Right lobe of liver (tissue), 4 donors: ENCODE measurements at regions not wholly inside any gene's neighbourhood (a gene's known extent, or its start where the extent isn't known, plus 50 kb on each side); places are given as distances from the start of the nearest gene placed in this dataset.

ENCODE experiments used
- POLR2A ChIP-seq: fragments of 450-650 bp; IDR thresholded peaks from one replicate; pipeline ENCODE4 v1.6.1; 2017; ENCODE audit warnings: antibody characterized with exemption, mild to moderate bottlenecking
- TF ChIP-seq, protein P1 (sequence below), 4 donors: fragments of 200-600 bp in 3 of 4; fragments of 450-650 bp in 1 of 4; IDR thresholded peaks; one replicate each; pipeline versions ENCODE4 v1.5.1 to v1.8.0; 2016 to 2022; ENCODE audit warnings: antibody characterized with exemption in 4 of 4, mild to moderate bottlenecking in 2 of 4
- donor health status: DM: no; HTN: no; CAD: no.
- donor health status: DM: no; HTN: no; CAD: no.
- donor health status: DM: no; HTN: yes; CAD: no.

DNA sequence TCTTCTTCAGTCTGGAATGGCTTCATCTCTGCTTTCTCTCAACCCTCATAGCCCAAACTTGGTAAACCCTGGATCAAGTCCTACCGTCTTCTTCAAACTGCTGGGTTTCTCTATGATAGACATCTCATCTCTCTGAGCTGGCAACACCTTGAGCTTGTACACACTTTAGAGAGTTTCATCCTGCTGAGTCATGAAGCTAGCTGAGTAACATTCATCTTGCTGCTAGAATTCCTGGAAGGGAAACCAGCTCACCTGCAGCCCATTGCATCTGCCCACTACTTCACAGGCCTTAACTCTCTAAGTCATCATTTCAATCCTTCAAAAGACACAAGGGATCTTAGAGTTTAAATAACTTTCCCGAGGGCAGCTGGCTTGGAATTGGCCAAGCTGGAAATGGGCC lies 175.5 kb upstream of the RORA start:
- TF ChIP-seq, protein P1, sequence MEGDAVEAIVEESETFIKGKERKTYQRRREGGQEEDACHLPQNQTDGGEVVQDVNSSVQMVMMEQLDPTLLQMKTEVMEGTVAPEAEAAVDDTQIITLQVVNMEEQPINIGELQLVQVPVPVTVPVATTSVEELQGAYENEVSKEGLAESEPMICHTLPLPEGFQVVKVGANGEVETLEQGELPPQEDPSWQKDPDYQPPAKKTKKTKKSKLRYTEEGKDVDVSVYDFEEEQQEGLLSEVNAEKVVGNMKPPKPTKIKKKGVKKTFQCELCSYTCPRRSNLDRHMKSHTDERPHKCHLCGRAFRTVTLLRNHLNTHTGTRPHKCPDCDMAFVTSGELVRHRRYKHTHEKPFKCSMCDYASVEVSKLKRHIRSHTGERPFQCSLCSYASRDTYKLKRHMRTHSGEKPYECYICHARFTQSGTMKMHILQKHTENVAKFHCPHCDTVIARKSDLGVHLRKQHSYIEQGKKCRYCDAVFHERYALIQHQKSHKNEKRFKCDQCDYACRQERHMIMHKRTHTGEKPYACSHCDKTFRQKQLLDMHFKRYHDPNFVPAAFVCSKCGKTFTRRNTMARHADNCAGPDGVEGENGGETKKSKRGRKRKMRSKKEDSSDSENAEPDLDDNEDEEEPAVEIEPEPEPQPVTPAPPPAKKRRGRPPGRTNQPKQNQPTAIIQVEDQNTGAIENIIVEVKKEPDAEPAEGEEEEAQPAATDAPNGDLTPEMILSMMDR (IDR thresholded peaks at IDR 0.05) = no peak
- TF ChIP-seq POLR2A = peak; percentile 28
